HCT116 (cell line): ENCODE measurements at regions not wholly inside any gene's neighbourhood (a gene's known extent, or its start where the extent isn't known, plus 50 kb on each side); places are given as distances from the start of the nearest gene placed in this dataset.

ENCODE experiments used
- ATAC-seq: fragments of 200-7000 bp; cut with Tn5 transposase; 2 replicates; pipeline ENCODE4 v1.9.1; 2020; ENCODE audit warnings: mild to moderate bottlenecking, moderate library complexity
- BruUV-seq: library from RNA; stranded (reverse); fragments of 400-500 nt; replicated peaks from 2 replicates; lab custom pipeline; 2021; lab: Mats Ljungman, UMichigan
- CTCF ChIA-PET: fragments of 300-600 bp; sonication (Branson Sonifier 250); formaldehyde crosslinking; loops from one replicate; lab custom pipeline; 2021; ENCODE audit warnings: antibody characterized with exemption; lab: Charles Lee
- POLR2A ChIA-PET: fragments of 300-600, 350-600 bp; sonication (Branson Sonifier 250); formaldehyde crosslinking; loops from one replicate; lab custom pipeline; 2021; ENCODE audit warnings: antibody characterized with exemption; lab: Charles Lee
- RAD21 ChIA-PET, 2 experiments: fragments of 300-600 bp; sonication (Branson Sonifier 250); formaldehyde crosslinking; loops; one replicate each; lab custom pipeline; 2023; ENCODE audit warnings: low total read pairs in 2 of 2; ENCODE audit not compliant: uncharacterized antibody in 2 of 2, unreplicated experiment in 2 of 2, low non-redundant PET in 1 of 2; lab: Charles Lee
- DNase-seq: peaks from one replicate; pipeline ENCODE4 v3.0.0-alpha.2; 2010; ENCODE audit warnings: low read depth, low spot score
- H2AFZ ChIP-seq: fragments of 200-600 bp; shearing (Covaris generic), sonication (generic); 2 replicates; pipeline ENCODE4 v1.6.1; 2017; ENCODE audit warnings: low read depth, mixed run types, mixed read lengths, antibody characterized with exemption, low read length; ENCODE audit not compliant: poor library complexity, severe bottlenecking
- H3K27ac ChIP-seq: 2 replicates; pipeline ENCODE4 v1.5.1; 2012; ENCODE audit warnings: low read depth, low read length
- H3K27me3 ChIP-seq: fragments of 200-600 bp; sonication (generic); 2 replicates; pipeline ENCODE4 v1.6.1; 2016; ENCODE audit warnings: mixed run types, low read length, mixed read lengths; ENCODE audit not compliant: insufficient read depth
- H3K36me3 ChIP-seq, 2 experiments: fragments of 200-500 bp in 1 of 2; fragments of 200-600 bp in 1 of 2; sonication (Bioruptor generic) in 1 of 2; sonication (generic) in 1 of 2; 2 replicates each; pipeline versions ENCODE4 v1.5.1 to v1.6.1; 2014 to 2016; ENCODE audit warnings: low read length in 2 of 2, inconsistent platforms in 1 of 2, mixed read lengths in 1 of 2, mixed run types in 1 of 2; ENCODE audit not compliant: insufficient read depth in 2 of 2, control insufficient read depth in 1 of 2
- H3K4me1 ChIP-seq, 2 experiments: fragments of 200-600 bp in 1 of 2; sonication (generic) in 1 of 2; 2 replicates each; pipeline versions ENCODE4 v1.5.1 to v1.6.1; 2012 to 2017; ENCODE audit warnings: low read length in 2 of 2, inconsistent platforms in 1 of 2, mild to moderate bottlenecking in 1 of 2, mixed read lengths in 1 of 2, mixed run types in 1 of 2, moderate library complexity in 1 of 2; ENCODE audit not compliant: insufficient read depth in 2 of 2, control insufficient read depth in 1 of 2
- H3K4me2 ChIP-seq: fragments of 200-600 bp; sonication (generic); 2 replicates; pipeline ENCODE4 v1.6.1; 2017; ENCODE audit warnings: mixed run types, low read length, mixed read lengths
- H3K4me3 ChIP-seq, 2 experiments: fragments of 200-600 bp in 1 of 2; sonication (generic) in 1 of 2; replicated peaks in 1 of 2; 2 replicates each; pipeline ENCODE4 v1.5.1; 2011 to 2016; ENCODE audit warnings: low read length in 2 of 2, control low read depth in 1 of 2, low read depth in 1 of 2, mild to moderate bottlenecking in 1 of 2, mixed read lengths in 1 of 2, mixed run types in 1 of 2
- H3K79me2 ChIP-seq: fragments of 200-600 bp; sonication (generic); 2 replicates; pipeline ENCODE4 v1.6.1; 2017; ENCODE audit warnings: mild to moderate bottlenecking, mixed run types, low read length, moderate library complexity, mixed read lengths; ENCODE audit not compliant: insufficient read depth
- H3K9ac ChIP-seq: fragments of 200-600 bp; sonication (generic); 2 replicates; pipeline ENCODE4 v1.6.1; 2016; ENCODE audit warnings: low read length, mixed read lengths
- H3K9me2 ChIP-seq: fragments of 200-600 bp; sonication (generic), shearing (Covaris generic); 2 replicates; pipeline ENCODE4 v1.6.1; 2017; ENCODE audit warnings: mixed run types, mild to moderate bottlenecking, moderate library complexity; ENCODE audit not compliant: insufficient read depth
- H3K9me3 ChIP-seq, 2 experiments: fragments of 200-500 bp in 1 of 2; fragments of 200-600 bp in 1 of 2; sonication (Bioruptor generic) in 1 of 2; sonication (generic) in 1 of 2; 2 replicates each; pipeline ENCODE4 v1.6.1; 2014 to 2017; ENCODE audit warnings: low read length in 2 of 2, mixed read lengths in 2 of 2, inconsistent platforms in 1 of 2, low read depth in 1 of 2, mild to moderate bottlenecking in 1 of 2, mixed run types in 1 of 2, moderate library complexity in 1 of 2; ENCODE audit not compliant: control insufficient read depth in 1 of 2, insufficient read depth in 1 of 2
- H4K20me1 ChIP-seq: fragments of 200-600 bp; sonication (generic), shearing (Covaris generic); 2 replicates; pipeline ENCODE4 v1.6.1; 2017; ENCODE audit warnings: mixed run types, mild to moderate bottlenecking, moderate library complexity; ENCODE audit not compliant: insufficient read depth
- CEBPB ChIP-seq: IDR thresholded peaks from 2 replicates; pipeline ENCODE4 v1.6.1; 2012; ENCODE audit warnings: low read depth
- ELF1 ChIP-seq: IDR thresholded peaks from 2 replicates; pipeline ENCODE4 v1.6.1; 2012; ENCODE audit warnings: low read depth, borderline replicate concordance
- YY1 ChIP-seq: IDR thresholded peaks from 2 replicates; pipeline ENCODE4 v1.6.1; 2011; ENCODE audit warnings: low read length, low read depth, moderate library complexity, mild to moderate bottlenecking; ENCODE audit not compliant: insufficient replicate concordance; ENCODE audit errors: extremely low read depth
- intact Hi-C: fragments of 100-400 bp; cut with micrococcal nuclease; formaldehyde crosslinking; loops from 2 replicates; pipeline ENCODE4 v1.10.0; 2022

GRCh38 chr2:35997488-35997887, 358.1 kb upstream of the CRIM1 start:
- Histone ChIP-seq H3K4me2 (no peak overlapping the region), H2AFZ (no peak overlapping the region), H3K27ac (no peak overlapping the region), H3K9me3 (no peaks in the 10 kb centered on the region), H3K27me3 (peaks cover 4% of the 10 kb centered on the region; the same call in 1 of the 2 replicates), H3K4me1 (no peaks in the 10 kb centered on the region), H3K36me3 (no peaks in the 10 kb centered on the region), H4K20me1 (no peaks in the 10 kb centered on the region), H3K79me2 (no peaks in the 10 kb centered on the region), H3K4me3 (no peak overlapping the region), H3K9ac (no peak overlapping the region), H3K9me2 (no peaks in the 10 kb centered on the region)
- intact Hi-C loops: no loop called here
- ChIA-PET RAD21 (no interaction called here), POLR2A (no interaction called here), CTCF (no interaction called here)
- no peak for DNase-seq
- no TSS peak for BruUV-seq
- ATAC-seq: no peak
- no peak for TF ChIP-seq ELF1

GRCh38 chr2:35989503-35989902, 366.1 kb upstream of the CRIM1 start:
- DNase-seq (no peak), ATAC-seq (peak; percentile 36; the same call in 1 of the 2 replicates)
- Histone ChIP-seq H3K27me3 (no peaks in the 10 kb centered on the region), H3K9me2 (no peaks in the 10 kb centered on the region), H3K4me3 (no peak overlapping the region), H3K27ac (no peak overlapping the region)
- TF ChIP-seq YY1: no peak
- TF ChIP-seq CEBPB: 0 out of 2 replicates have a peak, but pooled peaks have one; percentile 23
- TF ChIP-seq, all 23 proteins: peak for 1
- Histone ChIP-seq H3K4me2 (no peak overlapping the region), H2AFZ (no peak overlapping the region), H4K20me1 (no peaks in the 10 kb centered on the region), H3K9me3 (no peaks in the 10 kb centered on the region), H3K4me1 (no peaks in the 10 kb centered on the region), H3K9ac (no peak overlapping the region), H3K36me3 (no peaks in the 10 kb centered on the region), H3K79me2 (no peaks in the 10 kb centered on the region)
- RAD21 ChIA-PET: no interaction called here
- POLR2A ChIA-PET: interaction anchor here (0.7 kb wide), 1 partner anchor 33 kb away, joined by 5 read pairs; no protein-coding TSS in a partner anchor
- CTCF ChIA-PET: no interaction called here
- intact Hi-C loops: no loop called here
- BruUV-seq: no TSS peak
